Neuronal stem cell (in vitro differentiated cells): ENCODE measurements at regions not wholly inside any gene's neighbourhood (a gene's known extent, or its start where the extent isn't known, plus 50 kb on each side); places are given as distances from the start of the nearest gene placed in this dataset.

Experiments
- DNase-seq: peaks from one replicate; pipeline ENCODE4 v3.0.0-alpha.2; 2013; ENCODE audit warnings: low spot score
- H2AFZ ChIP-seq: one replicate; pipeline ENCODE4 v1.6.1; 2013; ENCODE audit warnings: mild to moderate bottlenecking, low read length, inconsistent platforms
- H2AK5ac ChIP-seq: 2 replicates; pipeline ENCODE4 v1.6.1; 2013; ENCODE audit warnings: low read depth, mild to moderate bottlenecking, inconsistent platforms, low read length, moderate library complexity, mixed read lengths
- H2BK120ac ChIP-seq: 2 replicates; pipeline ENCODE4 v1.6.1; 2013; ENCODE audit warnings: low read depth, mild to moderate bottlenecking, inconsistent platforms, low read length, moderate library complexity, mixed read lengths
- H2BK12ac ChIP-seq: one replicate; pipeline ENCODE4 v1.6.1; 2013; ENCODE audit warnings: low read length, inconsistent platforms
- H2BK15ac ChIP-seq: 2 replicates; pipeline ENCODE4 v1.6.1; 2013; ENCODE audit warnings: mild to moderate bottlenecking, low read length, inconsistent platforms, mixed read lengths
- H2BK5ac ChIP-seq: one replicate; pipeline ENCODE4 v1.6.1; 2013; ENCODE audit warnings: inconsistent platforms, mild to moderate bottlenecking, low read length, moderate library complexity
- H3K14ac ChIP-seq: one replicate; pipeline ENCODE4 v1.6.1; 2013; ENCODE audit warnings: low read length, inconsistent platforms
- H3K18ac ChIP-seq: 2 replicates; pipeline ENCODE4 v1.6.1; 2013; ENCODE audit warnings: low read length, inconsistent platforms
- H3K23ac ChIP-seq: 2 replicates; pipeline ENCODE4 v1.6.1; 2013; ENCODE audit warnings: low read depth, mild to moderate bottlenecking, mixed read lengths, low read length, inconsistent platforms; ENCODE audit not compliant: poor library complexity
- H3K27ac ChIP-seq: replicated peaks from 3 replicates; pipeline ENCODE4 v1.5.1; 2013; ENCODE audit warnings: low read length, inconsistent platforms
- H3K27me3 ChIP-seq, 3 experiments: 2 replicates each; pipeline ENCODE4 v1.6.1; 2013; ENCODE audit warnings: low read length in 3 of 3, mild to moderate bottlenecking in 2 of 3, inconsistent platforms in 1 of 3, low read depth in 1 of 3, mixed read lengths in 1 of 3, moderate library complexity in 1 of 3; ENCODE audit not compliant: control insufficient read depth in 3 of 3, insufficient read depth in 3 of 3
- H3K36me3 ChIP-seq, 2 donors: replicated peaks in 1 of 2; 2 replicates each; pipeline ENCODE4 v1.6.1; 2013; ENCODE audit warnings: low read length in 2 of 2; ENCODE audit not compliant: control insufficient read depth in 2 of 2, insufficient read depth in 2 of 2
- H3K4ac ChIP-seq: 2 replicates; pipeline ENCODE4 v1.6.1; 2013; ENCODE audit warnings: inconsistent platforms, mild to moderate bottlenecking, low read length, moderate library complexity
- H3K4me1 ChIP-seq, 2 donors: 1 replicate in 1 of 2; 2 replicates in 1 of 2; pipeline ENCODE4 v1.6.1; 2013; ENCODE audit warnings: low read length in 2 of 2, low read depth in 1 of 2; ENCODE audit not compliant: control insufficient read depth in 2 of 2, insufficient read depth in 1 of 2
- H3K4me2 ChIP-seq: one replicate; pipeline ENCODE4 v1.6.1; 2013; ENCODE audit warnings: mild to moderate bottlenecking, low read length, inconsistent platforms; ENCODE audit not compliant: insufficient read depth, poor library complexity, severe bottlenecking
- H3K4me3 ChIP-seq, 2 donors: 2 replicates each; pipeline ENCODE4 v1.5.1; 2013; ENCODE audit warnings: low read length in 2 of 2, mild to moderate bottlenecking in 2 of 2, inconsistent platforms in 1 of 2, moderate library complexity in 1 of 2
- H3K79me1 ChIP-seq: one replicate; pipeline ENCODE4 v1.6.1; 2013; ENCODE audit warnings: low read depth, mild to moderate bottlenecking, inconsistent platforms, low read length, moderate library complexity
- H3K9ac ChIP-seq: one replicate; pipeline ENCODE4 v1.6.1; 2013; ENCODE audit warnings: mild to moderate bottlenecking, low read depth, low read length, inconsistent platforms; ENCODE audit not compliant: poor library complexity
- H3K9me3 ChIP-seq, 2 donors: replicated peaks in 1 of 2; 2 replicates each; pipeline versions ENCODE3 to v1.6.1; 2013; ENCODE audit warnings: low read length in 2 of 2, mild to moderate bottlenecking in 2 of 2, inconsistent platforms in 1 of 2, low read depth in 1 of 2, mixed read lengths in 1 of 2, moderate library complexity in 1 of 2; ENCODE audit not compliant: control insufficient read depth in 2 of 2, insufficient read depth in 1 of 2
- H4K8ac ChIP-seq: one replicate; pipeline ENCODE4 v1.6.1; 2013; ENCODE audit warnings: low read depth, mild to moderate bottlenecking, inconsistent platforms, low read length, moderate library complexity
- H4K91ac ChIP-seq: one replicate; pipeline ENCODE4 v1.6.1; 2013; ENCODE audit warnings: low read length, low read depth, mild to moderate bottlenecking, inconsistent platforms; ENCODE audit not compliant: poor library complexity
- WGBS, 2 donors: extraction: QIAGEN DNeasy Blood & Tissue Kit; methylation state at CpG; one replicate each; pipeline ENCODE4 v1.1.7; 2013; ENCODE audit warnings: missing lambda C conversion rate in 2 of 2, mixed read lengths in 1 of 2; ENCODE audit not compliant: insufficient read length in 2 of 2, insufficient replicate concordance in 1 of 2; ENCODE audit errors: extremely low coverage in 2 of 2; 5-methylcytosine and 5-hydroxymethylcytosine counted together

GRCh38 chr6:168131464-168132415 is 52.7 kb upstream of the FRMD1 start:
- H3K9me3 ChIP-seq, result no peaks in the 10 kb centered on the region
- no peaks in the 10 kb centered on the region for H3K36me3 ChIP-seq
- H3K27ac ChIP-seq, result no peak overlapping the region
- H3K79me1 ChIP-seq, result no peaks in the 10 kb centered on the region
- no peak overlapping the region for H3K23ac ChIP-seq
- no peak overlapping the region for H3K4ac ChIP-seq
- H4K91ac ChIP-seq, result no peak overlapping the region
- H2AK5ac ChIP-seq, result no peak overlapping the region
- H3K27me3 ChIP-seq, result peaks cover 0 to 10% (median 0%) of the 10 kb centered on the region in 3 experiments
- no peak overlapping the region for H3K9ac ChIP-seq
- H3K18ac ChIP-seq, result peak overlapping the region; percentile 32
- no peak overlapping the region for H2BK5ac ChIP-seq
- H2BK120ac ChIP-seq, result no peak overlapping the region
- no peak overlapping the region for H2BK12ac ChIP-seq
- H2BK15ac ChIP-seq, result no peak overlapping the region
- H2AFZ ChIP-seq, result no peak overlapping the region
- no peak overlapping the region for H4K8ac ChIP-seq
- H3K4me1 ChIP-seq, result peaks cover 8 to 13% of the 10 kb centered on the region in 2 donors
- H3K4me2 ChIP-seq, result no peak overlapping the region
- DNase-seq, result no peak
- WGBS, 2 donors, result no CpG with 5 or more reads among the region's 20 CpGs
- no peak overlapping the region for H3K4me3 ChIP-seq
- no peak overlapping the region for H3K14ac ChIP-seq

- H2BK15ac ChIP-seq, result no peak overlapping the region
- peak overlapping the region; percentile 24 for H3K18ac ChIP-seq
- DNase-seq, result no peak
Observed at GRCh38 chr6:168130697-168131371, 51.8 kb upstream of the FRMD1 start.

GRCh38 chr6:168130168-168130696 is 51.2 kb upstream of the FRMD1 start:
- DNase-seq, result no peak
- Histone ChIP-seq H3K9me3 (no peaks in the 10 kb centered on the region), H2AFZ (no peak overlapping the region), H2BK5ac (no peak overlapping the region), H3K14ac (no peak overlapping the region), H2AK5ac (peak overlapping the region; percentile 64), H3K4me3 (no peak overlapping the region), H2BK15ac (no peak overlapping the region), H3K4me1 (peaks cover 8 to 13% of the 10 kb centered on the region in 2 donors), H2BK12ac (peak overlapping the region; percentile 69), H3K4me2 (no peak overlapping the region), H3K9ac (no peak overlapping the region), H3K18ac (peak overlapping the region; percentile 24), H4K91ac (no peak overlapping the region), H3K27me3 (peaks cover 0 to 10% (median 0%) of the 10 kb centered on the region in 3 experiments), H2BK120ac (no peak overlapping the region), H3K4ac (no peak overlapping the region), H3K36me3 (no peaks in the 10 kb centered on the region), H3K79me1 (no peaks in the 10 kb centered on the region), H3K23ac (no peak overlapping the region), H4K8ac (no peak overlapping the region), H3K27ac (no peak overlapping the region)
- WGBS, 2 donors, result no CpG with 5 or more reads among the region's 18 CpGs

More at GRCh38 chr6:168130697-168131371, 51.8 kb upstream of the FRMD1 start:
- Histone ChIP-seq H3K4ac (no peak overlapping the region), H3K23ac (no peak overlapping the region), H2BK5ac (no peak overlapping the region), H4K91ac (no peak overlapping the region), H3K27ac (no peak overlapping the region), H3K9me3 (no peaks in the 10 kb centered on the region), H3K4me2 (no peak overlapping the region), H3K36me3 (no peaks in the 10 kb centered on the region), H2AK5ac (peak overlapping the region; percentile 64), H4K8ac (no peak overlapping the region), H2BK120ac (no peak overlapping the region), H3K27me3 (peaks cover 0 to 10% (median 0%) of the 10 kb centered on the region in 3 experiments), H3K9ac (no peak overlapping the region), H3K79me1 (no peaks in the 10 kb centered on the region), H3K14ac (no peak overlapping the region), H3K4me3 (no peak overlapping the region), H3K4me1 (peaks cover 8 to 13% of the 10 kb centered on the region in 2 donors), H2AFZ (no peak overlapping the region), H2BK12ac (no peak overlapping the region)
- no CpG with 5 or more reads among the region's 14 CpGs for WGBS, 2 donors
